Transverse colon (tissue), 4 donors: ENCODE measurements at regions not wholly inside any gene's neighbourhood (a gene's known extent, or its start where the extent isn't known, plus 50 kb on each side); places are given as distances from the start of the nearest gene placed in this dataset.

ENCODE experiments used
- DNase-seq: peaks from one replicate; pipeline ENCODE4 v3.0.0-alpha.2; 2019
- H3K27ac ChIP-seq, 4 donors: fragments of 200-600 bp; sonication (generic); 2 replicates each; pipeline ENCODE4 v1.5.1; 2016 to 2018; ENCODE audit warnings: inconsistent platforms in 4 of 4
- H3K27me3 ChIP-seq: fragments of 200-600 bp; sonication (generic); 2 replicates; pipeline ENCODE4 v1.5.1; 2017; ENCODE audit warnings: inconsistent platforms
- H3K36me3 ChIP-seq, 4 donors: fragments of 200-600 bp; sonication (generic); 2 replicates each; pipeline ENCODE4 v1.5.1; 2017 to 2019; ENCODE audit warnings: inconsistent platforms in 4 of 4
- H3K4me1 ChIP-seq, 4 donors: fragments of 200-600 bp; sonication (generic); 2 replicates each; pipeline ENCODE4 v1.5.1; 2017 to 2020; ENCODE audit warnings: inconsistent platforms in 4 of 4
- H3K4me3 ChIP-seq, 4 donors: fragments of 200-600 bp; sonication (generic); 1 replicate in 1 of 4; 2 replicates in 3 of 4; pipeline versions ENCODE4 v1.5.1 to v1.6.1; 2017 to 2019; ENCODE audit warnings: inconsistent platforms in 4 of 4
- H3K9me3 ChIP-seq, 2 donors: fragments of 200-600 bp; sonication (generic); 2 replicates each; pipeline ENCODE4 v1.5.1; 2017 to 2019; ENCODE audit warnings: inconsistent platforms in 2 of 2
- CTCF ChIP-seq, 5 experiments: fragments of 200-600 bp in 3 of 5; fragments of 450-650 bp in 2 of 5; sonication (generic) in 3 of 5; IDR thresholded peaks; 1 replicate in 2 of 5; 2 replicates in 3 of 5; pipeline ENCODE4 v1.5.1; 2016 to 2017; ENCODE audit warnings: antibody characterized with exemption in 5 of 5, inconsistent platforms in 3 of 5, mild to moderate bottlenecking in 2 of 5, moderate library complexity in 1 of 5
- EP300 ChIP-seq: sonication (generic); formaldehyde crosslinking; IDR thresholded peaks from one replicate; pipeline ENCODE4 v1.6.1; 2017; ENCODE audit warnings: antibody characterized with exemption, low read depth
- POLR2A ChIP-seq: fragments of 450-650 bp; IDR thresholded peaks from one replicate; pipeline ENCODE4 v1.6.1; 2016; ENCODE audit warnings: antibody characterized with exemption, mild to moderate bottlenecking, moderate library complexity
- POLR2AphosphoS5 ChIP-seq, 3 donors: sonication (generic); formaldehyde crosslinking; IDR thresholded peaks; one replicate each; pipeline ENCODE4 v1.6.1; 2016; ENCODE audit warnings: antibody characterized with exemption in 3 of 3
- WGBS, 2 donors: methylation state at CpG; one replicate each; pipeline ENCODE4 v1.1.5; 2018; ENCODE audit warnings: low coverage in 1 of 2; 5-methylcytosine and 5-hydroxymethylcytosine counted together
- in situ Hi-C, 4 donors: fragments of 200-750 bp; cut with MboI; loops; one replicate each; pipeline versions ENCODE4 v1.15.0 to v1.15.1; 2017; ENCODE audit warnings: low sequenced_read_pairs in 3 of 4, low pct_ligation_motif_present in 1 of 4, low pct_unique_long_range_greater_than_20kb in 1 of 4
- intact Hi-C: fragments of 100-400 bp; cut with DNase I; formaldehyde crosslinking; loops from one replicate; pipeline ENCODE4 v1.15.1; 2023; ENCODE audit warnings: low total_unique reads

GRCh38 chr20:37627060-37627766 is 66.6 kb upstream of the CTNNBL1 start:
- peaks cover 40% of the 10 kb centered on the region for H3K27me3 ChIP-seq
- intact Hi-C loops (no loop called here), in situ Hi-C loops (no loop called here)
- TF ChIP-seq EP300 (no peak), POLR2AphosphoS5 (IDR thresholded peaks at IDR 0.05) (no peak), POLR2A (no peak), CTCF (IDR thresholded peaks at IDR 0.05) (no peak)
- 36 to 48% methylated on average over 4 to 15 of the region's 15 CpGs for WGBS, 2 donors
- no peak overlapping the region for H3K27ac ChIP-seq
- no peak overlapping the region for H3K4me3 ChIP-seq
- no peaks in the 10 kb centered on the region for H3K36me3 ChIP-seq
- no peaks in the 10 kb centered on the region for H3K4me1 ChIP-seq
- no peak for DNase-seq
- H3K9me3 ChIP-seq, result no peaks in the 10 kb centered on the region

GRCh38 chr20:37624963-37625362 is 68.9 kb upstream of the CTNNBL1 start:
- Histone ChIP-seq H3K27ac (no peak overlapping the region), H3K9me3 (no peaks in the 10 kb centered on the region), H3K4me1 (no peaks in the 10 kb centered on the region), H3K27me3 (peaks cover 29% of the 10 kb centered on the region), H3K36me3 (no peaks in the 10 kb centered on the region), H3K4me3 (no peak overlapping the region)
- 8% methylated on average over 1 of the region's 1 CpG; no CpG with 5 or more reads in 1 of the 2 donors for WGBS, 2 donors
- no peak for DNase-seq
- intact Hi-C loops (no loop called here), in situ Hi-C loops (no loop called here)
- no peak for TF ChIP-seq POLR2AphosphoS5 (IDR thresholded peaks at IDR 0.05)
- TF ChIP-seq CTCF (IDR thresholded peaks at IDR 0.05), result no peak
- TF ChIP-seq POLR2A, result no peak
- no peak for TF ChIP-seq EP300

- in situ Hi-C loops (no loop called here), intact Hi-C loops (no loop called here)
- H3K27me3 ChIP-seq, result peaks cover 28% of the 10 kb centered on the region
- H3K4me1 ChIP-seq, result no peaks in the 10 kb centered on the region
- H3K4me3 ChIP-seq, result no peak overlapping the region
- TF ChIP-seq POLR2A, result no peak
- no peak for TF ChIP-seq POLR2AphosphoS5 (IDR thresholded peaks at IDR 0.05)
- H3K36me3 ChIP-seq, result no peaks in the 10 kb centered on the region
- no peak overlapping the region for H3K27ac ChIP-seq
- H3K9me3 ChIP-seq, result no peaks in the 10 kb centered on the region
- WGBS, 2 donors, result 29% methylated on average over 5 of the region's 5 CpGs; no CpG with 5 or more reads in 1 of the 2 donors
- DNase-seq, result no peak
Measured at GRCh38 chr20:37622728-37623127, 71.1 kb upstream of the CTNNBL1 start.

- WGBS, 2 donors, result 55 to 59% methylated on average over 2 of the region's 2 CpGs
- Histone ChIP-seq H3K36me3 (no peaks in the 10 kb centered on the region), H3K4me1 (no peaks in the 10 kb centered on the region), H3K27me3 (peaks cover 21% of the 10 kb centered on the region), H3K27ac (no peak overlapping the region), H3K4me3 (no peak overlapping the region), H3K9me3 (no peaks in the 10 kb centered on the region)
- no peak for DNase-seq
- intact Hi-C loops, result no loop called here
- in situ Hi-C loops, result no loop called here
- TF ChIP-seq POLR2A, result no peak
- no peak for TF ChIP-seq EP300
Measured at GRCh38 chr20:37619496-37619895, 74.3 kb upstream of the CTNNBL1 start.

- intact Hi-C loops, result no loop called here
- Histone ChIP-seq H3K4me3 (no peak overlapping the region), H3K9me3 (no peaks in the 10 kb centered on the region), H3K27ac (no peak overlapping the region), H3K4me1 (no peaks in the 10 kb centered on the region), H3K27me3 (peaks cover 12% of the 10 kb centered on the region), H3K36me3 (no peaks in the 10 kb centered on the region)
- TF ChIP-seq CTCF (IDR thresholded peaks at IDR 0.05), result no peak
- TF ChIP-seq POLR2AphosphoS5 (IDR thresholded peaks at IDR 0.05), result no peak
- TF ChIP-seq POLR2A, result no peak
- TF ChIP-seq EP300, result no peak
- in situ Hi-C loops, result no loop called here
- DNase-seq, result no peak
- 0 to 41% methylated on average over 1 to 2 of the region's 2 CpGs for WGBS, 2 donors
Measured at GRCh38 chr20:37616110-37616425, 77.8 kb upstream of the CTNNBL1 start.
